DND-41 (cell line): ENCODE measurements at regions not wholly inside any gene's neighbourhood (a gene's known extent, or its start where the extent isn't known, plus 50 kb on each side); places are given as distances from the start of the nearest gene placed in this dataset.

Source experiments
- ATAC-seq: fragments of 200-7000 bp; cut with Tn5 transposase; 3 replicates; pipeline ENCODE4 v1.9.1; 2021; ENCODE audit warnings: low read depth; ENCODE audit not compliant: insufficient read depth
- DNase-seq: peaks from one replicate; pipeline ENCODE4 v3.0.0-alpha.2; 2020
- H2AFZ ChIP-seq: 2 replicates; pipeline ENCODE4 v1.6.0; 2012; ENCODE audit warnings: low read depth, low read length
- H3K27ac ChIP-seq: 2 replicates; pipeline ENCODE4 v1.5.1; 2012; ENCODE audit warnings: low read length, inconsistent platforms
- H3K27me3 ChIP-seq: fragments of 200-600 bp; sonication (generic); 2 replicates; pipeline ENCODE4 v1.6.0; 2012; ENCODE audit warnings: low read length, mild to moderate bottlenecking, inconsistent platforms; ENCODE audit not compliant: insufficient read depth, poor library complexity
- H3K36me3 ChIP-seq: 2 replicates; pipeline ENCODE4 v1.5.1; 2012; ENCODE audit warnings: low read length, inconsistent platforms; ENCODE audit not compliant: insufficient read depth
- H3K4me1 ChIP-seq: 2 replicates; pipeline ENCODE4 v1.5.1; 2012; ENCODE audit warnings: mild to moderate bottlenecking, low read length; ENCODE audit not compliant: insufficient read depth
- H3K4me2 ChIP-seq: 2 replicates; pipeline ENCODE4 v1.6.0; 2012; ENCODE audit warnings: mild to moderate bottlenecking, moderate library complexity, low read length, inconsistent platforms; ENCODE audit not compliant: insufficient read depth
- H3K4me3 ChIP-seq, 2 experiments: fragments of 200-600 bp in 1 of 2; shearing (Covaris generic) in 1 of 2; 2 replicates each; pipeline ENCODE4 v1.5.1; 2012 to 2016; ENCODE audit warnings: inconsistent platforms in 2 of 2, low read length in 2 of 2, mild to moderate bottlenecking in 2 of 2, low read depth in 1 of 2, moderate library complexity in 1 of 2
- H3K79me2 ChIP-seq: 2 replicates; pipeline ENCODE4 v1.6.0; 2012; ENCODE audit warnings: low read length, inconsistent platforms; ENCODE audit not compliant: insufficient read depth
- H3K9ac ChIP-seq: 2 replicates; pipeline ENCODE4 v1.6.0; 2012; ENCODE audit warnings: low read depth, mild to moderate bottlenecking, inconsistent platforms, low read length, moderate library complexity
- H3K9me3 ChIP-seq: 2 replicates; pipeline ENCODE4 v1.5.1; 2012; ENCODE audit warnings: low read length, moderate library complexity, mild to moderate bottlenecking, inconsistent platforms; ENCODE audit not compliant: insufficient read depth, severe bottlenecking
- H4K20me1 ChIP-seq: 2 replicates; pipeline ENCODE4 v1.6.0; 2012; ENCODE audit warnings: low read length; ENCODE audit not compliant: insufficient read depth
- CTCF ChIP-seq: IDR thresholded peaks from 2 replicates; pipeline ENCODE4 v1.5.1; 2012; ENCODE audit warnings: borderline replicate concordance, low read length, moderate library complexity, mild to moderate bottlenecking; ENCODE audit not compliant: poor library complexity, severe bottlenecking; ENCODE audit errors: extremely low read depth
- EZH2 ChIP-seq: IDR thresholded peaks from 3 replicates; pipeline ENCODE4 v1.6.1; 2012; ENCODE audit warnings: borderline replicate concordance, low read depth, mild to moderate bottlenecking, moderate library complexity, low read length, inconsistent platforms; ENCODE audit not compliant: severe bottlenecking

DNA sequence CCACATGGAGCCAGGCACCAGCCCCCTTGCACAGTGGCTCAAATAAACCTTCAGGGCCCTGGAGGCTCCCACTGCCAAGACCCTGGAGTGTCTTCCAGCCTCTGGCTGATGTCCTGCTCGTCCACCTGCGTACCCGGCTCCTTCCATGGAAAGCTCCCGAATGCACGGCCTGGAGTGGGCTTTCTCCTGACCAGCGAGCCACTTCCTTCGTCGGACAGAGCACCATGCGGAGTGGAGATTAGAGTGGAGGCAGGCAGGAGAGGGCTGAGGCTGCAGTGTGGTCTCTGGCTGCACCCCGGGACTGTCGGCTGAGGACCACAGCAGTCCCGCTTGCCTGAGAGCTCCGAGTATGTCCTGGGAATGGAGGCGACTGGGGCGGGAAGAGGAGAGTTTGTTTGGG lies 93.7 kb upstream of the SFSWAP start:
- ATAC-seq, result no peak

DNA sequence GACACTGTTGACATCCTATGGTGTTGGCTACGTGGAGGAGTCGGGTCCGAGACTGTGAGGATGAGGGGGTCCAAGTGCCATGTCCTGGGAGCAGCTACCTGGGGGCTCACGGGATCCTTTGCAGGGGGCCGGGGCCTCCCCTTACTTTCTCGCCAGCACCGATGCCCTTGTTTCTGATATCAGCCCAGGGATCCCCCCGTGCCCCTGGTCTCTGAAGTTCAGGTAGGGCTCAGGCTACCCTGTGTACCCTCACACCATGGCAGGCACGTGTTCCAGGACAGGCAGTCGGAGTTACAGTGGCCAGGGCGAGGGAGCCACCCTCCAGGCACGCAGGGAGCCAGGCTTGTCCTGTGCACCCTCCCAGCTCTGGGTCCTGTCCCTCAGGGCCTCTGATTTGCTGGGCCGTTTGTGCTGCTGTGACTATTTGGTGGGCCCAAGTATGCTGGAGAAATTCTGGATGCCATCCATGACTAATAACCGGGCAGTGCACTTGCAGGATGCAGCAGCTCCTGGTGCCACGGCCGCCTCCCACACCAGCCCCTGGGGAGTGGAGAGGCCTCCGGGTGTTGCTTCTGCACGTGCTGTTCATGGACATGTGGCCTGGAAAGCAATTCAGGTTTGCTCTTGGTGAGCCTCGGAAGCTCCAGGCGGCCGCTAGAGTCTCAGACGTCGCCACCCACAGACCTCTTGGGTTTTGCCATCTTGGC lies 93.1 kb upstream of the SFSWAP start:
- Histone ChIP-seq H3K9me3 (no peaks in the 10 kb centered on the region), H4K20me1 (no peaks in the 10 kb centered on the region), H3K9ac (no peak overlapping the region), H3K27me3 (no peaks in the 10 kb centered on the region), H3K27ac (no peak overlapping the region), H3K4me3 (no peak overlapping the region), H3K36me3 (no peaks in the 10 kb centered on the region), H3K4me1 (no peaks in the 10 kb centered on the region), H3K4me2 (no peak overlapping the region), H3K79me2 (no peaks in the 10 kb centered on the region), H2AFZ (no peak overlapping the region)
- no peak for TF ChIP-seq EZH2
- TF ChIP-seq CTCF, result no peak
- ATAC-seq (no peak), DNase-seq (no peak)

More for the DNA sequence above, 93.7 kb upstream of the SFSWAP start:
- Histone ChIP-seq H3K27me3 (no peaks in the 10 kb centered on the region), H3K4me1 (no peaks in the 10 kb centered on the region), H3K9me3 (no peaks in the 10 kb centered on the region), H3K79me2 (no peaks in the 10 kb centered on the region), H3K36me3 (no peaks in the 10 kb centered on the region), H3K4me3 (no peak overlapping the region), H3K9ac (no peak overlapping the region), H4K20me1 (no peaks in the 10 kb centered on the region), H3K27ac (no peak overlapping the region), H3K4me2 (no peak overlapping the region), H2AFZ (no peak overlapping the region)
- no peak for DNase-seq
- TF ChIP-seq CTCF (no peak), EZH2 (no peak)

- H3K4me1 ChIP-seq, result no peaks in the 10 kb centered on the region
- H3K27ac ChIP-seq, result no peak overlapping the region
- TF ChIP-seq EZH2, result no peak
- no peak for TF ChIP-seq CTCF
- H3K4me3 ChIP-seq, result no peak overlapping the region
- H4K20me1 ChIP-seq, result no peaks in the 10 kb centered on the region
- no peaks in the 10 kb centered on the region for H3K36me3 ChIP-seq
- peak; percentile 28 for DNase-seq
- no peak overlapping the region for H2AFZ ChIP-seq
- no peak for ATAC-seq
- no peaks in the 10 kb centered on the region for H3K27me3 ChIP-seq
- no peaks in the 10 kb centered on the region for H3K79me2 ChIP-seq
- no peak overlapping the region for H3K4me2 ChIP-seq
- H3K9ac ChIP-seq, result no peak overlapping the region
- H3K9me3 ChIP-seq, result no peaks in the 10 kb centered on the region
Observed at GRCh38 chr12:131618303-131618658, 92.6 kb upstream of the SFSWAP start.
